GM13976 (cell line): ENCODE measurements at regions not wholly inside any gene's neighbourhood (a gene's known extent, or its start where the extent isn't known, plus 50 kb on each side); places are given as distances from the start of the nearest gene placed in this dataset.
"Not testable (repeated sequence)": the region's sequence is repeated elsewhere in the genome, so short reads cannot be mapped to it uniquely, and the experiment has no call there.

Experiments used
- DNase-seq: peaks from one replicate; pipeline ENCODE4 v3.0.0; 2012; ENCODE audit warnings: low spot score
- in situ Hi-C: fragments of 300-500 bp; cut with MboI; formaldehyde crosslinking; loops from one replicate; pipeline ENCODE4 v1.12.0; 2022; ENCODE audit warnings: low sequenced_read_pairs, mixed read lengths, inconsistent platforms; ENCODE audit not compliant: unreplicated experiment
- TF ChIP-seq, protein P1 (sequence below): IDR thresholded peaks from 2 replicates; pipeline ENCODE4 v1.5.1; 2012; ENCODE audit warnings: borderline replicate concordance, mild to moderate bottlenecking; ENCODE audit not compliant: insufficient read depth; ENCODE audit errors: extremely low read depth, missing control alignments, control extremely low read depth

DNA sequence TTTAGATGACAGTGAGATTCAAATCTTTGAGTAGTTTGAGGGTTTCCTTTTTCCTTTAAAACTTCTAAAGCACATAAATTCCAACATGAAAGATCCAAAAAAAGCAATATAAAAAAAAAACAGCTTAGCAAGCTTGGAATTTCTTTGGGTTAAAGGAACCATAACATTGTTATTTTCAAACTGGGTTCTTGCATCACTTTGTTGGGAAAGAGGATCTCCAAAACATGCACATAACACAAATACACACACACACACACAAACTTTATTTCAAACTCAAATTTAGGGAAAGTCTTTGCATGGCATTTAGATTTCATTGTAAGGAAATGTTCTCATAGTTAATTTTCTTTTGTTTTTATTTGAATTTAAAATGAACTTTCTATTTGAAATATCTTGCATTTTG lies 79.2 kb upstream of the COL8A1 start:
- no peak for DNase-seq
- in situ Hi-C loops: no loop called here
- TF ChIP-seq, protein P1, sequence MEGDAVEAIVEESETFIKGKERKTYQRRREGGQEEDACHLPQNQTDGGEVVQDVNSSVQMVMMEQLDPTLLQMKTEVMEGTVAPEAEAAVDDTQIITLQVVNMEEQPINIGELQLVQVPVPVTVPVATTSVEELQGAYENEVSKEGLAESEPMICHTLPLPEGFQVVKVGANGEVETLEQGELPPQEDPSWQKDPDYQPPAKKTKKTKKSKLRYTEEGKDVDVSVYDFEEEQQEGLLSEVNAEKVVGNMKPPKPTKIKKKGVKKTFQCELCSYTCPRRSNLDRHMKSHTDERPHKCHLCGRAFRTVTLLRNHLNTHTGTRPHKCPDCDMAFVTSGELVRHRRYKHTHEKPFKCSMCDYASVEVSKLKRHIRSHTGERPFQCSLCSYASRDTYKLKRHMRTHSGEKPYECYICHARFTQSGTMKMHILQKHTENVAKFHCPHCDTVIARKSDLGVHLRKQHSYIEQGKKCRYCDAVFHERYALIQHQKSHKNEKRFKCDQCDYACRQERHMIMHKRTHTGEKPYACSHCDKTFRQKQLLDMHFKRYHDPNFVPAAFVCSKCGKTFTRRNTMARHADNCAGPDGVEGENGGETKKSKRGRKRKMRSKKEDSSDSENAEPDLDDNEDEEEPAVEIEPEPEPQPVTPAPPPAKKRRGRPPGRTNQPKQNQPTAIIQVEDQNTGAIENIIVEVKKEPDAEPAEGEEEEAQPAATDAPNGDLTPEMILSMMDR: no peak

DNA sequence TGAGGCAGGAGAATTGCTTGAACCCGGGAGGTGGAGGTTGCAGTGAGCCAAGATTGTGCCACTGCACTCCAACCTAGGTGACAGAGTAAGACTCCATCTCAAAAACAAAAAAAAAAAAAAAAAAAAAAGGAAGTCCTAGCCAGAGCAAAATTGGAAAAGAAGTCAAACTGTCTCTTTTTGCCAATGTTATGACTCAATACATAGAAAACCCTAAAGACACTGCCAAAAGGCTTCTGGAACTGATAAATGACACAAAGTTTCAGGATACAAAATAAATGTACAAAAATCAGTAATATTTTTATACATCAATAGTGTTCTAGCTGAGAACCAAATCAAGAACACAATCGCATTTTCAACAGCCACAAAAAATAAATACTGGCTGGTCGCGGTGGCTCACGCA lies 82.5 kb upstream of the COL8A1 start:
- DNase-seq, in situ Hi-C loops: not testable (repeated sequence)

DNA sequence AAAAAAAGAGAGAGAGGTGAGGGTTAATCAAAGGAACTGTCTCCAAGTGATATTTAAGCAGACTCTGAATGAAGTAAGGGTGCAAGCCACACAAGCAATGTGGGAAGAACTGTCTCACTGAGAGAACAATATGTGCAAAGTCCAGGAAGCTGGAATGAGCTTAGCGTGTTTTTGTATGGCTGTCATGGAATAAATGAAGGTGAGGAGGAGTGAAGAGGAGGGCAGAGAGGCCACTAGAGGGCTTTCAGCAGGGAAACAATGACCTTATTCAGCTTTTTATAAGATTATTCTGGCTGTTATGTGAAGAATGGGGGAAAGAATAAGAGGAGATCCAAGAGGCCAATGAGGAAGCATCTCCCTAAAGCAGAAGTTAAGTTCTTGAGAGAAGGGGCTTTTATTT lies 86.9 kb upstream of the COL8A1 start:
- TF ChIP-seq, protein P1: no peak
- in situ Hi-C loops: no loop called here
- no peak for DNase-seq

DNA sequence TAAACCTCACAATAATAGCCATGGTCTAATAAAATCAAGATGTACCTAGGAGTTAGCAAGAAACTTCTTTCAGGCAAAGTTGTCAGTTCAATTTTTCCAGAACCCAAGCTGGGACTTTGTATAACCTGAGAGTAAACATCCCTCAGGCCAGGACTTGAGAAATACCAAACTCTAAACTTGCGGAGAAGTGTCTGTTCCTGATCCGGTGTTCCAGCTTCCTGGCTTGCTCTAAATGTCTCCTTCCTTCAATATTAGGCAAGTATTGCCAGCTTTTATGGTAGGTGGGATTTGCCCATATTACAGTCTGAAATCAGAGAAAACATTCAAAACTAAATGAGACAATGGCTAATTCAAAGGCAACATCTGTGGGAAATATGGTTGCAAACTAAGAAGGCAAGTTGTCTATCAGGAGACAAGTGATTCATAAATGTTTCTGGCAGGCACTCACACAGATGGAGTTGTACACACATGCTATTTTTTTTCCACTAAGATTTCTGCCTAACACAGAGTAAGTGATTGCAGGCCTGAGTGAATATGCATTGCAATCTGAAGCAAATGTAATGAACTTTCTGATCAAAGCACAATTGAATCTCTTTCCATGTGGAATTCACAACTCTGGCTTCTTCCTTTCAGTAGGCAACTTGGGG lies 88.3 kb upstream of the COL8A1 start:
- no peak for DNase-seq
- TF ChIP-seq, protein P1: no peak
- in situ Hi-C loops: no loop called here

DNA sequence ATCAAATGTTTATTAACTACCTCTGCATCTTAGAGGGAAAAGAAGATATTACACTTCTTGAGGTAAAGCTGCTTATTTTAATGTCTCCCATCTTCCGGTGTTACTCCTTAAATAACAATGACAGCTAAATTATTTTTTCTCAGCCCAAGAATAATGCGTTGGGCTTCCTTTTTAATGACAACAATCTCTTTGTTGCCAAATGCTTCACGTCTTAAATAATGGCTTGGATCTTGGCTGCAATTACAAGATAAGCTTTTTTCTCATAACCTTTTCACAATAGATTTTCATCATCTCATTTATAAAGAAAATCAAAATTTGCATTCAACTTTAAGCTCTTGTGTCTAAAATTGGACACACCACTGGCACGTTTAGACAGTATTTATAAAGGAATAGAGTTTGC lies 89.2 kb upstream of the COL8A1 start:
- TF ChIP-seq, protein P1: no peak
- DNase-seq: no peak
- in situ Hi-C loops: no loop called here

DNA sequence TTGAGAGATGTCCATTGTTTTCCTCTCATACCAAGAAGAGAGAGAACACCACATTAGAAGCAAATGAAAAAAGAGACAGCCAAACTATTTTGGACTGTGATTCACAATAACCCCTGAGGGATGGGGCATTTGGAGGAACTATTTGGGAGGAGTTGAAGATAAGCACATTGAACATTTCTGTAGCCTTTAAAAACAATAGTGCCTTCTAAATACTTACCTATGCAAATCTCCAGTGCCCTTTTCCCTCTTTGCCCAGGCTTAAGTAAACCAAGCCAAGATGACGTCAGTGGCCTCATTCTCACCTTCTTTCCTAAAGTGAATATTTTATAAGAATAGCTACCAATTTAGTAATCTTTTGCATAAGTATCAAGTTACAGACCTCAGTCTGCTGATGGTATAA lies 89.7 kb upstream of the COL8A1 start:
- TF ChIP-seq, protein P1: no peak
- no peak for DNase-seq
- in situ Hi-C loops: no loop called here

DNA sequence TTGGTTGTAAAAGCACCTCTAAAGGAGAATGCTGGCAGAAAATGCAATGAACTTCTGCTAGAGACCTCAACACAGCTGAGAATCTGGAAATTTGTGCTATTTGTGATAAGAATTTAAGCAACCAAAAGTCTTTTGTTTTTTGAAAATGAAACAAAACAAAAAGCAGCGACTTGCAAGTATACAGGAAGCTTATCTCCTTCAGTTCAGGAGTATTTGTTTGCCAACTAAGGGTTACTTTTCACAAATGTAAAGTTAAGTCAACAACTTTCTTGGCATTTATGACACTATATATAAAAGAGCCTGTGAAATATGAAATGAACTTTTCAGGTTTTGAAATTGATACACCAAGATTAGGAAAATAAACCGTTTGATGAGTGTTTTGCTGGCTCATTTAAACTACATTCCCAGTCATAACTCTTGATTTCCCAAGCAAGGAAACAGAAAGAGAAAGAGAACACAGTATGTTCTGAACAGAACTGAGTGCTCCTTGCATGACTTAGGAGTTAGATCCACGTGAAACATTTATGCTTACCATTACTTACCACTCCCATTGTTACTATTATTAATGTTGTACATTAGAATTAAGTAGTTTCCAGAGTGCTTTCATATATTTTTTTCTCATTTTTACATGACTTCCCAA lies 92.3 kb upstream of the COL8A1 start:
- TF ChIP-seq, protein P1: no peak
- in situ Hi-C loops: no loop called here

More for the DNA sequence above, 92.3 kb upstream of the COL8A1 start:
- no peak for DNase-seq
